EH (cell line): ENCODE measurements at regions not wholly inside any gene's neighbourhood (a gene's known extent, or its start where the extent isn't known, plus 50 kb on each side); places are given as distances from the start of the nearest gene placed in this dataset.

ENCODE experiments used
- DNase-seq: peaks from one replicate; pipeline ENCODE4 v3.0.0-alpha.2; 2015; ENCODE audit warnings: low read depth

- peak; percentile 11 for DNase-seq
Observed at GRCh38 chr3:44021651-44022594, 219.8 kb upstream of the TOPAZ1 start.

DNA sequence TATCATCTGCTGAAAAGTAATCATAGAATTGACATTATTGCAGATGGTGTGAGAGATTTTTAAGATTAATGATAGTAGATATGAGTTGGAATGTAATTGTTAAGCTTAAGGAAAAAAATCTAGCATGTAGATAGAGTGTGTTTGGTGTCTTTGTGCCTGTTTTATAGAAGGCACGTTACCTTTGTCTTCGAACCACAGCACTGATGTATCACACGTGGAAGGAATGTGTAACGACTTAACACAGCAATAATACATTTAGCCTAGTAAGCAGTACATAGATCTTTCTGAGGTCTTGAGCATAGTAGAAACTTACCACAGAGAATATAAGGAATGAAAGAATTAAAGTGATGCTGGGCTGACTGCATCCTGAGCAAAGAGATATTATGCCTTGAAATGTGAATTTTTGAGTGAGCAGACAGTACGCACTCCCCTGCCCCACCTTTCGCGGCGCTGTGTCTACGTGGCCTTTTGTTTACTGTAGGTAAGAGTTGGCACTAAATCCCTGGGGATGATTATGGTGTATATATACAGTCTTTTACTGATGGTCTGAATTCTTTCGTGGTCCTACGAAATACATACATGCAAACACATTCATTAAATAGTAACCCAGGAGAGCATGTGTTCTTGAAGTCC is 217.6 kb upstream of the TOPAZ1 start:
- no peak for DNase-seq

DNA sequence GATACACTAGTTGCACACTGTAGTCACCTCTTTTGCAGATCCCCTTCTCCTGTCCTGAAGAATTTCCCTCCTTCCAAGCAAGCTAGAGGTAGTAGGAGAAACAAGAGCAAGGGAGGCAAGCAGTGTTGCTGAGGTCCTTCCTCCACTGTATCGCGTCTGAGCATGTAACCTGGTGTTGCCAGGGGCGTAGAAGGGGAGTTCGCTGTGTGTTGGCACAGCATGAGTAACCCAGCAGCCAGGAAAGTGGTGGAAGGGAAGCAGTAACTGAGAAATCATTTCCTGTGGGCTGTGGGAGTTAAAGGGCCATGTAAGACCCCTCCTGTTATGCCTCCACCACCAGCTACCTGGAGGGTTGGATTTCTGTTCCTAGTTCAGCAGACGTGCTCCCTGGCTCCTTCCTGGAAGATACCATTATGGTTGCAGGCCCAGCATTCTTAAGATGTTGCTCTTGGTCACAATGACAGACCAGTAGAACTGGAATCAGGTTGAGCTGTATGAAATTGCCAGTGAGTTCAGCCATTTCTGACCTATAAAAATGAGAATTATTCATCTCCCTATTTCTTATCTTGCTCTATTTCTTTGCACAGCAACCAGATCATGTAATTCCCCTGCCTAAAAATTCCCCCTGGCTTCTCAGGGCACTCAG is 215.3 kb upstream of the TOPAZ1 start:
- DNase-seq: no peak

DNA sequence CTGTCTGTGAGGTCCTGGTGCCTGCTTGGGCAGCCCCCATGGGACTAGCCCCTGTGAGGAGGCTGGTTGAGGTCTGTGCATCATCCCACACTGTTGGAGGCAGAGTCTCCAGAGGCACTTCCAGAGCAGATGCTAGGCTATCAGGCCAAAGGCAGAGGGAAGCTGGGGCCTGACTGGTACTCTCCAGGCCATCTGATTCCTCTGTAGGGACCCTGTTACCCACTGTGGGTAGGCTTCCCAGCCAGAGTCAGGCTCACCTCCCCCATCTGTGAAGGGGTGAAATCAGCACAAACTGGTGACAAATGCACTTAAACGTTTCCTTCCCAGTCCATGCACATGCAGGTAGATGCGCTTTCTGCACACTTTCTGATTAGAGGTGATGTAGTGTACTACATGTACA is 212.6 kb upstream of the TOPAZ1 start:
- DNase-seq: no peak

DNA sequence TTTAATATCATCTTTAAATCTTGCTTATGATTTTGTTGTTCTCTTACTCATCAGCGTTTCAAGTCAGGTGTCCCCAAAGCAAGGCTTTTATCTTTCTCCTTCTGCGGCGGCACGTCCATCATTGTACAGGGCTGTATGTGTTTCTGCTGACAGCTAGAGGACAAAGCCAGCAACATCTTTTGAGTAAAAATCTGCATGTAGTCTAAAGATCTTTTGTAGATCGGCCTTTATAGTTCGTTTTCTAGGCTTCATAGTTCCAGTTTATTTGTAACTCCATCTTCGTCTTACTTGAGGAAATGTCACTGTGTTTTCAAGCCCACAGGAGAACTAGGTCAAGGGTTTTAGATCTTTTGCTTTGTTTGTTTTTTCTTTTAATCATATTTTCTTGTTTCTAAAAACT is 211.4 kb upstream of the TOPAZ1 start:
- no peak for DNase-seq

DNA sequence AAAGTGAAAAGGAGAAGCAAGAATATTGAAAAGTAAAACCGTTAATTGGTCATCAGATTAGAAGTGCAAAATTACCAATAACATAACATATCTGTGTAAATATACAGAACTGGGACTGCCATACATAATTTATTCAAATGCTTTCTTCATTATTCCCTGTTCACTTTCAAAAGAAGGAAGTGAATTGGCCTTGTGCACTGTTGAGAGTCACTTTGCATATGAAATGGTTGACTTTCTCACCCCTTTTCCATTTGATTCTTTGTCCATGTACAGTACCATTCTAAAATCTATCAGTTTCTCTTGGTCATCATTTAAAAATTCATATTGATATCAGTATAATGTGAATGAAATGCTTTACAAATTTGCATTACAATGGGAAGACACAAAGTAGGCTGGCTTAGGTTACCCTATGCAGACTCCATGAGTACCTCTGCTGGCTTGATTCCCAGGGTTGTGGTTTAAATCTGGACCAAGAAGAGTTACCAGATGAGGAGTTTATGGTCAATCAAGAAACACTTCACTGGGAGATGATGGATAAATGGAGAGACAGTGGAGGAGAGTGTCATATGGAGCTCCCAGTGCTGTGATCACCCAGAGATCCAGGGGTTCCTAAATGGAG is 210.9 kb upstream of the TOPAZ1 start:
- peak; percentile 20 for DNase-seq

GRCh38 chr3:44031387-44032380 is 210.0 kb upstream of the TOPAZ1 start:
- DNase-seq: no peak

- DNase-seq: no peak
Observed at GRCh38 chr3:44032487-44032886, 209.2 kb upstream of the TOPAZ1 start.

DNA sequence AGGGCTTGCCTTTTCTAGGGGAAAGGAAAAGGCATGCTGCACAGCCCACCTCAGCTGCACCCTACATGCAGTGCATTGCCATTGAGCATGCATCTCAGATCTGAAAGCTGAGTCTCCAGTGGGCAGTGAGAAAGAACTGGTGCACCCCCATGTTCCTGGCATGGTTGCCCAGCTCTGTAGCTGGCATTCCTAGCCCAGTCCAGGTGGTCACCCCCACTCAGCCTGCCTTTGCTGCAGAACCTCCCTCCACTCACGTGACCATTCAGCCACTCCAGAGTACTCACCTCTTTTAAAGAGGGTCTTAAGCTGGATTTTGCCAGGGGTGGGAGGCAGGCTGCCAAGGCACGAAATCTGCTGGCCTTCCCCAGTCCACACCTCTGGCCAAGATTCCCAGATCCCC is 208.6 kb upstream of the TOPAZ1 start:
- DNase-seq: no peak

DNA sequence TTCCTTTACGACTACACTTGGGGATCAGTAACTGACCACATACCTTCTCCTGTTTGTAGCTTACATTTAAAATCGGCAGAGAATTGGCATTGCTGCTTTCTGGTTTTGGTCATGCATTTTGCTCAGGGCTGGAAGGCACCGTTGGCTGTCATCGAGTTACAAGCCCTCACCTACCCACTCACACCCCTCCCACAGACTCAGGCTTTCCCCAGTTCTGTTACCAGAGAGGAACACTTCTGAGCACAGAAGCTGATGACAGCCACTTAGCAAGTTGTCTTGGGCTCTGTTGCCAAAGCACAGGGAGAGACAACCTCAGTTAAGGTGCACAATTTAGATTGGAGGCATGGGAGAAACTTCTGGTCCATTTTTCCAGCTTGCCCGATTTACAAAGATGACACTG is 204.8 kb upstream of the TOPAZ1 start:
- no peak for DNase-seq

- DNase-seq: no peak
Observed at GRCh38 chr3:44039006-44039405, 202.7 kb upstream of the TOPAZ1 start.

DNA sequence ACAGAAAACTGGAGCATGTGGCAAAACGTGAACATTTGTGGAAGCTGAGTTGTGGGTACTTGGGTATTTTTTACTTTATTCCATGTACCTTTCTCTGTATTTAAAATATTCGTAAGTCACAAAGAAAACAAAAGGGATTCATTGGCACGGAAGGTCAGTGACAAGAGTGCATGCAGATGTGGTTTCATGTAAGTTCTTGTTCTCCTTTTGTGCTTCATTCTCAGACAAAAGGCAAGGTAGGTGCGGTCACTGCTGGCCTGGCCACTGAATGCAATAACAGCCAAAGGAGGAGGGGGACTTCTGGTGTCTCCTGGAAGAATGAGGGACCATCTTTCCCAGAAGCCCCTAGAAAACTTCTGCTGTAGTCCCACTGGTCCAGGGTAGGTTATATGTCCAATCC is 200.0 kb upstream of the TOPAZ1 start:
- DNase-seq: no peak

DNA sequence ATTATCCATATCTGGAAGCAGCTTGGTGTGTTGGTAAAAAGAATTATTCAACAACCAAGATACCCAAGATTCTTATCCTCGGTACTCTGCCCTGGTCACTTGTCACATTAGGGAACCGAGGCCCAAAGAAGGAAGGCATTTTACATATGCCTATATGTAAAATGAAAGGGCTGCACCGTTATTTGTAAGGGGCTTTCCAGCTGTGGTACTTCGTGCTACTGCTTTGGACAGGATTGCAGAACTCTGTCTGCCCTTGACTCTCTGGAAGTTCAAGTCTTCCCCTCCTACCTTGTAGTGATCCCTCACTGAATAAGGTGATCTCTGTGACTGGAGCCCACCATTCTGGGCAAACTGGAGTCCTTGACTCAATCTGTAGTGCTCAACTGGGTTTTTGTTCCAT is 198.9 kb upstream of the TOPAZ1 start:
- no peak for DNase-seq

- peak; percentile 78 for DNase-seq
Observed at GRCh38 chr3:44045476-44046275, 196.0 kb upstream of the TOPAZ1 start.

DNA sequence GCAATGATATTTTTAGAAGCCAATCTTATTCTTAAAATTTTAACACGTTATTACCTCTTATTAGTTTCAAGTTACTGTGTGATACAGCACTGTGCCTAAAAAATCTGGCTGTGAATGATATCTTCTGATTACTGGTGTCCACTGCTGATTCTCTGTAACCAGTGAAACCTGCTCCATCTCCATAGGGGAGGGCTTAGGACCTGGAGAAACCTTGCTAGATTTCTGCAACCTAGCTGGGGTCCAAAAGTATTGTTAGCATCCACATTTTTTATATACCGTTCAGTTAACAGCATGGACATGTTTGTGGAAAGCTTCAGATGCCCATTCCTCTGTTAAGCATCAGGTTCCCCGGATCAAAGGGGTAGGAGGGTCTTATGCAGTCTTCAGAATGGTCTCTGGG is 193.9 kb upstream of the TOPAZ1 start:
- DNase-seq: no peak

- peak; percentile 77 for DNase-seq
Observed at GRCh38 chr3:44048196-44048924, 193.3 kb upstream of the TOPAZ1 start.

GRCh38 chr3:44048949-44049348 is 192.7 kb upstream of the TOPAZ1 start:
- DNase-seq: no peak

GRCh38 chr3:44050101-44050500 is 191.6 kb upstream of the TOPAZ1 start:
- DNase-seq: no peak

- no peak for DNase-seq
Observed at GRCh38 chr3:44050867-44051266, 190.8 kb upstream of the TOPAZ1 start.

DNA sequence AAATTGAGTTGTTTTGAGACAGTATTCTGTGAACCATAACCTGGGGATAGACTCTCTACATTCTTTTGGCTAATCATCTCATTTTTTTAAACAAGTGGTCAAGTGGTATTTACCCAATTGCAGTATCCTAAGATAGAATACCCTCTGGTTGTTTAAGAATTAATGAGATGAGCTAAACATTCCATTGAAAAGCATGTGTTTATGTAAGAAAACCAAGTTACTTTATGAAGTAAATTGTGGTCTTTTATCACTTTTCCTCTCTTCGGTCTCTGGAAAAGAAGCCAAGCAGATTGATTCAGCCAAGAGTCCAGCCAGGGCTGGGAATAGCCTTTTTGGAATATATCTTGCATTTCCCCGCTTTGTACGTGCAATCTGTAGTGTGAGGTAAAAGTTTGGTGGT is 185.7 kb upstream of the TOPAZ1 start:
- peak; percentile 85 for DNase-seq
